Head of caudate nucleus (tissue), 42 donors: ENCODE measurements at regions not wholly inside any gene's neighbourhood (a gene's known extent, or its start where the extent isn't known, plus 50 kb on each side); places are given as distances from the start of the nearest gene placed in this dataset.

Experiments used
- DNase-seq, 42 donors: peaks; one replicate each; pipeline versions ENCODE4 v3.0.0 to v3.0.0-alpha.2; 2020 to 2021; ENCODE audit warnings: mixed read lengths in 7 of 42
- intact Hi-C: fragments of 100-400 bp; cut with DNase I; formaldehyde crosslinking; loops from one replicate; pipeline ENCODE4 v1.15.0; 2022

GRCh38 chr17:14499976-14500375, 199.1 kb downstream of the HS3ST3B1 start:
- no peak for DNase-seq
- intact Hi-C loops, result no loop called here

- intact Hi-C loops, result no loop called here
- no peak for DNase-seq
Measured at GRCh38 chr17:14498812-14499211, 197.9 kb downstream of the HS3ST3B1 start.

- no peak for DNase-seq
- intact Hi-C loops, result no loop called here
Measured at GRCh38 chr17:14494161-14494560, 193.3 kb downstream of the HS3ST3B1 start.

GRCh38 chr17:14489986-14490385, 189.1 kb downstream of the HS3ST3B1 start:
- intact Hi-C loops, result no loop called here
- no peak for DNase-seq

- no peak for DNase-seq
- intact Hi-C loops, result no loop called here
Measured at GRCh38 chr17:14488958-14489550, 188.2 kb downstream of the HS3ST3B1 start.

GRCh38 chr17:14487068-14487467, 186.2 kb downstream of the HS3ST3B1 start:
- DNase-seq, result no peak
- intact Hi-C loops, result no loop called here

- no peak for DNase-seq
- intact Hi-C loops, result no loop called here
Measured at GRCh38 chr17:14482715-14483114, 181.8 kb downstream of the HS3ST3B1 start.

- intact Hi-C loops, result no loop called here
- no peak for DNase-seq
Measured at GRCh38 chr17:14481664-14482063, 180.8 kb downstream of the HS3ST3B1 start.

- intact Hi-C loops, result no loop called here
- no peak for DNase-seq
Measured at GRCh38 chr17:14474591-14474990, 173.7 kb downstream of the HS3ST3B1 start.

GRCh38 chr17:14471052-14471451, 170.2 kb downstream of the HS3ST3B1 start:
- intact Hi-C loops, result no loop called here
- no peak for DNase-seq

GRCh38 chr17:14470417-14470816, 169.5 kb downstream of the HS3ST3B1 start:
- no peak for DNase-seq
- intact Hi-C loops, result no loop called here

GRCh38 chr17:14469971-14470370, 169.1 kb downstream of the HS3ST3B1 start:
- no peak for DNase-seq
- intact Hi-C loops, result no loop called here

- intact Hi-C loops, result no loop called here
- DNase-seq, result no peak
Measured at GRCh38 chr17:14468858-14469257, 168.0 kb downstream of the HS3ST3B1 start.

- intact Hi-C loops, result no loop called here
- DNase-seq, result no peak
Measured at GRCh38 chr17:14461227-14461548, 160.3 kb downstream of the HS3ST3B1 start.

GRCh38 chr17:14460516-14461226, 159.8 kb downstream of the HS3ST3B1 start:
- intact Hi-C loops, result no loop called here
- no peak for DNase-seq

- intact Hi-C loops, result no loop called here
- DNase-seq, result no peak
Measured at GRCh38 chr17:14459955-14460354, 159.1 kb downstream of the HS3ST3B1 start.

- no peak for DNase-seq
- intact Hi-C loops, result no loop called here
Measured at GRCh38 chr17:14458724-14459123, 157.8 kb downstream of the HS3ST3B1 start.

- intact Hi-C loops, result no loop called here
- no peak for DNase-seq
Measured at GRCh38 chr17:14454746-14455145, 153.9 kb downstream of the HS3ST3B1 start.

- intact Hi-C loops, result no loop called here
- DNase-seq, result no peak
Measured at GRCh38 chr17:14452856-14453255, 152.0 kb downstream of the HS3ST3B1 start.

- intact Hi-C loops, result no loop called here
- DNase-seq, result no peak
Measured at GRCh38 chr17:14451729-14452191, 150.9 kb downstream of the HS3ST3B1 start.

GRCh38 chr17:14448818-14449217, 147.9 kb downstream of the HS3ST3B1 start:
- intact Hi-C loops, result no loop called here
- DNase-seq, result no peak
